SKM-1 (cell line): ENCODE measurements at regions not wholly inside any gene's neighbourhood (a gene's known extent, or its start where the extent isn't known, plus 50 kb on each side); places are given as distances from the start of the nearest gene placed in this dataset.

Experiments
- DNase-seq: peaks from one replicate; lab custom pipeline; 2025; ENCODE audit not compliant: unreplicated experiment; lab: John Stamatoyannopoulos, UW

DNA sequence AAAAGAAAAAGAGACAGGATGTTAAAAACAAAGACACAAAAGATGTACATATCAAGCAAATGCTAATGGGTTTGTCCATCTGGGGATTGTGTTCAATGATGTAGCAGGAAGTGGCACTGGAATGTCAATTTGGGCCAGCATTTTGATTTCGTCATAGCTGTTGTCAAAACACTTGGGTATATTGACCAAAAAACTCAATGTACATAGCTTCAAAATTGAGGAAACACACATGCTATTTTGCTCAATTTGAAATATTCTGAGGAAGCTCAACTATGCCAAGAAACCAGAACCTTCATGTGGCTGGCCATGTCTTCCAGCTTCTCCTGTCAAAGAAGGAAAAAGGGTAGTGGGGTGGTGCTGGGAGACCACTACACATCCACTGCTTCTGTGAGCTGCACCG lies 212.7 kb upstream of the GHITM start:
- DNase-seq: no peak

DNA sequence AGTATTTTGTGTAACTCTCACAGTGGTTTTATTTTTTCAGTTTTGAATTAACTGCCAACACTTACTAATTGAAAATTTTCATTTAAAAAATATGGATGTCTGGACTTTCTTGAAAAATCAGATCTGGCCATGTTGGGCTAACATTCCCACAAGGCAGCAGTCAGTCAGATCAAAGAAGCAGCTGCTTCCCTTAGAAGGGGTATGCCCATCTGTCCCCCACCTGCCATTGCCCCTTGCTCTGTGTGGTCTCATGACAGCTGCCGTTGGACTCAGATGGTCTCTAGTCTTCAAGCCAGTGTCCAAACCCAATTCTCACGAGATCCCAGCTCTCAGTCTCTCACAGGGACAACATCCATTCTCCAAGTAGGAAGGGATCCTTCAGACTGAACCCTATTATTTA lies 212.1 kb upstream of the GHITM start:
- no peak for DNase-seq

DNA sequence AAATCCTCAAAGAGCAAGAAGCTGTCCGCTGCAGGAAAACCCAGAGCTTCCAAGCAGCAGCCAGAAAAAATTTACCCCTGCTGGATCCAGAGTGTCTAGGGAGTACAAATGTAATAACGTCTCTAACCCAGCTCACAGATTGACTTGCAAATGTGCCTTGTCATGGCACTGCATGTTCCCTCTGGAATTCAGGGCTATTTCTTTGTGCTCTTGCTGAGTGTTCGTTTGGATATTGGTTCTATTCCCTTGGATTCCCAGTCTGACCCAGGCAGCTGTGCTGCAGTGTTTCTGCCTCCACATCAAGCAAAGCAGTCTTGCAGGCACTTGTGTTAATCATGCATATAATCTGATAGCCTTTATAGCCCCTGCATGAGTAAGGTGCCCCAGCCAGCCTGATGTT lies 209.9 kb upstream of the GHITM start:
- no peak for DNase-seq

DNA sequence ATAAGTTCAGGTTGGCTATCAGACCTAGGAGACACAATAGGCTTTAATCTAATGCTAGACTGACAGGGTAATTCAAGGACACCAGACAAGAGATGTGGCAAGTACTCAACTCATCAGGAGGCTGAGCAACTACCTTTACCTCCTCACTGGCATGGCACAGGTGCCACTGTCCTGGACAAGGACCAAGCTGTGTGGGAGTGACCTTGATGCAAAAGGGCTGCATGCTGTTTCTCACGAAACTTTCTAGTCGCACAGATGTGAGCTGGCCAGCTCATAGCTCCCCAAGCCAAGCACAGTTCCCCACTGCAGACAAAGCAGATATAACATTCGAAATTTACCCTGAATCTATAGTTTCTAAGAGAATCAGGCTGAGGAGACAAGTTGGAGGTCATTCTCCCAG lies 207.6 kb upstream of the GHITM start:
- DNase-seq: no peak

DNA sequence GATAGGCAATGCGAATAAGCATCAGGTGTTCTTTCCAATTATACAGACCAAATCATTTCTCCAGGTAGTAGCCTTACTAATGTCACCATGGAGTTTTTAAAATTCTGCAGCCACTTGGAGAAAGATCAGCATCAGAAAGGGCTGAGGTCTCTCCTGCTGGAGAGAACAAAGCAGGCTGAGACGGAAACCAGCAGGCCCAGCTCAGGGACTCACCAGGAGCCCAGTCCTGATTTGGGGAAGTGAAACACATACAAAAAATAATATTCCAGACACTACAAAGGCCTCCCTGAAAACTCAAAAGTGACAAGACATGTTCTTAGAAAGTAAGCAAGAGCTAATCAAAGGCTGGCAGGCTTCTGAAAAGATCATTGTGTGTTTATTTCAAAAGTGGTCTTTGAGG lies 207.1 kb upstream of the GHITM start:
- no peak for DNase-seq

DNA sequence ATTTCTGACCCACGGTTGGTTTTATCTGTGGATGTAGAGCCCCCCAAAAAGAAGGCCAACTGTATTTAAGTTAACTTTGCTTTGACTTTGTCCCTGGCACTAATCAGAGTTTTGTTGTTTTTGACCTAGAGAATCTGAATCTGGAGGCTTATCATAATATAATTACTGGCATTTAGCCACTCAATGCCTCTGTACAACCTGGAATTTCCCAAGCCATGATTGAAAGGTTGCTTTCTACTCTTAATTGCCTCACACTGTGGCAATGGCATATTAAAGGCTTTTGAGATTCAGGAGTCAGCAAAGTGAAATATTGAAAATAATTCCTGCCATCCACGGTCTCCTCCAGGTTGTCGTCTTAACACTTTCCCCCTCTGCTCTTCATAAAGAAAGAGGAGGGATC lies 205.2 kb upstream of the GHITM start:
- no peak for DNase-seq

DNA sequence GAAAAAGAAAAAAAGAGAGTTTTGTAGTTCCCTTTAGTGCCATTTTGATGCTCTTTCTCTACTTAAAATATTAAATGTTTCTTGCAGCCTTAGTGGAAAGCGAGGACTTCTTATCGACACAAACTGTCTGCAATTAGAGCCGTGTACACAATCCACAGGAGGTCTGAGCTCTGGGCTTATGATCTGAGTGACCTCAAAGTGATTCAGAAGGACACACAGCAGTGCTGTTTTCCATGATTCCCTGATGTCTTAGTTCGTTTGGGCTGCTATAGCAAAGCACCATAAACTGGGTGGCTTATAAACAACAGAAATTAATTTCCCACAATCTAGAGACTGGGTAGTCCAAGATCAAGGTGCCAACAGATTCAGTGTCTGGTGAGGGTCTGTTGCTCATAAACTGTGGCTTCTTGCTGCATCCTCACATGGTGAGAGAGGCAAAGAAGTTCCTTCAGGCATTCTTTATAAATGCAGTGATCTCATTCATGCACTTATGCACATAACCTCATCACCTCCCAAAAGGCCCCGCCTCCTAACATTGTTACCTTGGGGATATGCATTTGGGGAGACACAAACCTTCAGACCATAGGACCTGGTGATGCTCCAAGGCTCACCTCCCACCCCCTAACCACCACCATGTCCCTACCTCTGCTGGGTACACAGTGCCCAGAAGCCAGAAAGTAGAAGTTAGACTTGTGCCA lies 204.5 kb upstream of the GHITM start:
- DNase-seq: no peak

DNA sequence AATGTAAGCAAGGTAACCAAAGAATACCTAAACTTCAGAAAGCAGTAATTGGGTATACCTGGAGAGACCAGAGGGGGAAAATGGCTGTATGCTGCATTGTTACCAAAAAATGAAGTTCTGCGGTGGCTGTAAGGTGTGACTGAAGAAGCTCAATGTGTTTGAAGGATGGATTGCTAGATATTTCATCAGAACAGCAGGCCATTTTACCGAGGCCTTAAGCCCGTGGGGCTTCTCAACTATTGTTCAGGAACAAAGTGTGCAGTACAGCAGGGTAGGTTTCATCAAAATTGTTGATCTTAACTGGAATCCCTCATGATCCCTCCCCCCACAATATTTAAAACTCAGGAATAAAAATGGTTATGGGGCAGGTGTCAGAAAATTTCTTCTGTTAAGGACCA lies 204.0 kb upstream of the GHITM start:
- no peak for DNase-seq

DNA sequence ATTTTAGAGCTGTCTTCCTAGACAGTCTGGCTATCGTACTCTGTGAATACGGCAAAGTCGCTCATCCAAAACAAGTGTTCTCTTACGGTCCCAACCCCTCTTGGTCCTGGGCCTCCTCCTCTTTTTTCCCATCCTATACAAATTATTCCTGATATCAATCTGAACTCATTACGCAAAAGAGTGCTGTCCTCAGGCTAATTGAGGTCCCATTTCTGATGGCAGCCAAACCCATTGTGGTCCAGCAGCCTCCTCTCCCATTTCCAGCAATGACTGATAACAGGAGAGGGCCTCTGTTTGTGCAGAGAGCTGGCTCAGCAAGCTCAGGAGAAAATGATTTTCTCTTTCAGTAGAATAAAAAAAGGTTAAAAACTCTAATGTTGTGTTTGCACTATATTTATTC lies 203.4 kb upstream of the GHITM start:
- no peak for DNase-seq

DNA sequence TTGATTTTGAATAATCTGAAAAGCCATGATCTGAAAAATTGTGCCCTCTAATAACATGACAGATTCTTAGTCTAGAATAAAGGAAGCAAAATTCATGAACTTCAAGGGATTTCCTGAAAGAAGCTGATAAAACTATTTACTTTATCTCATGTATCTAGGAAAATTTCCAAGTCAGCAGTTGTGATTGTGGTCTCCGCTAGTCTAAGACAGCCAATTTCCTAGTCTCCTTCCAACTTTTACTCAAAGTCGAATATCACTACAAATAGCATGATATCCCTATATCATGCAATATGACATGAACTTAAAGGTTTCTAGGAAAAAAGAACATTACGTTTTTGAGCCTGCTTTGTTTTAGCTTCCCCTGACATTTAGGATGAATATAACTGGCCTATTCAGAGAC lies 202.1 kb upstream of the GHITM start:
- DNase-seq: no peak

DNA sequence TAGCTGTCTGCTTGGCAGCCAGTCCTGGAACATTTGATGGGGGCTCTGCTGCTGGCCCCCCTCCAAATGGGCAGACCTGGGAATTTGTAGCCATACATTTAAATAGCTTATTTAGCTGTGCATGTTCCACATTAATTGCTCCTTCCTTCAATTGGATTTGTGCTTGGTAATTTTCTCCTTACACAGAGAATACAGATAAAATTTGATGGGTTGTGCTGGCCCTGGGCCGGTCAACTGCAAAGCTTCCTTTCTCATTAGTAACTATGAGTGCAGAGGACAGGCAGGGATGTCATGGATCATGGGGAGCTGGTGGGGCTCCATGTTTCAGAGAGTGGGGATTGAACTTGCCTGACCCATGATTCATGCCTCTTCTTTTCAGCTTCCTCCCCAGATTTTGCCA lies 201.5 kb upstream of the GHITM start:
- no peak for DNase-seq

DNA sequence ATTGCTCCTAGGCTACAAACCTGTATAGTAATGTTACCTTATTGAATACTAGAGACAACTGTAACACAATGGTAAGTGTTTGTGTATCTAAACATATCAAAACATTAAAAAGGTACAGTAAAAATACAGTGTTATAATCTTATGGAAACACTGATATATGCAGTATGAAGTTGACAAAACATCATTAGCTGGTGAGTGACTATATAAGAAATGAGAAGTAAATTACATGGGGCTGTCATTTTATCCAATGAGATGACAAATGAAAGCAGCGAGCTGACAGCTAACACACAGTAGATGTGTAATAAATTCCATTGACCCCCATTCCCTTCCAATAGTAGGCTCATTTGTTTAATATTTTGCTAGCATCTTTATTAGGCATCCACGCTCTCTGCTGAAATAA lies 198.1 kb upstream of the GHITM start:
- no peak for DNase-seq

DNA sequence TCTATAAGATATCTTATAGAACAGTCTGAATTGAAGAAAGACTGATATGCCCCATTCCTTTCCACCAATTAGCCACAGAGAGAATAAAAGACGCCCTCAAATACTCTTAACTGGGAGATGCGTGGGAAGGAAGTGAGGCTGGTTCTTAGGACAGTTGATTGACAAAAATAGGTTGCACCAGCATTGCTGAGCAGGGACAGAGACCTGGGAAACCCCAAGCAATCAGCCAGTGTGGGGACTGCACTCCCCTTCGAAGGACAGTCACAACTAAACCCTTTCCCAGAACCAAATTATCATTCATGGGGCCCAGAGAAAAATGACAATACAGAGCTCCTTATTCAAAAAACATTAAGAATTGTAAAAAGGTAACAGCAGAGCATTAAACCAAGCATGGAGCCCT lies 196.9 kb upstream of the GHITM start:
- no peak for DNase-seq

DNA sequence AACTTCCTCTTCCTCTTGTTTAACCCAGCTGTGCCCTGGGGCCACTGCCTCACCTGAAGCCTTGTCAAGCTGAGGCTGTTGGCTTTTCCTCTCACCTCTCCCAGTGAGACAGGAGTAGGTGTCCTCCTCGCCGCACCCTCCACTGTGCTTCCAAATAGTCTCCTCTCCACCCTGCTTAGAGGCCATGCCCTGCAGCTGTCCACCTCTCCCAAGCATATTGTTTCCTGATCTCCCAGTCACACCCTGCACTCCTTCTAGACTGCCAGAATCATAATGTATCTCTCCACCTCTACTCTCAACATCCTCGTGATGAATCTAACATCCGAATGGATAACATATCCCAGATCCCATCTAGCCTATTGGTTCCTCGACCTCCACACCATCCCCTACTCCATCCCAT lies 196.3 kb upstream of the GHITM start:
- no peak for DNase-seq

DNA sequence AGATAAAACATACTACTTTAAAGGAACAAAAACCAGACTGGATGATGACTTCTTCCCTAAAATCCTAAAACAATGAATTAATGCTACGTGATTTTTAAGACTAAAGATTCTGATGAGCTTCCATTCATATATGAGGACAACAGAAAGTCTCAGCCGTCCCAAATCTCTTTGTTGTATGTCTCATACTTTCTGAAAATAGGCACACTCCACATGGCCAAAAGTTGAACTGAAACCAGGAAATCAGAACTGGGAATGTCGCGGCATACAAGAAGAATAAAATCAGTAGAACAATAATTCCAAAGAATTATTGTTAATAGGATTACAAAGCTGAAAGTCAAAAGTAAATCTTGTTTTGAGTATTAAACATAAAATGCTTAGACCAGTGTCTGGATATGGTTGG lies 195.4 kb upstream of the GHITM start:
- no peak for DNase-seq

DNA sequence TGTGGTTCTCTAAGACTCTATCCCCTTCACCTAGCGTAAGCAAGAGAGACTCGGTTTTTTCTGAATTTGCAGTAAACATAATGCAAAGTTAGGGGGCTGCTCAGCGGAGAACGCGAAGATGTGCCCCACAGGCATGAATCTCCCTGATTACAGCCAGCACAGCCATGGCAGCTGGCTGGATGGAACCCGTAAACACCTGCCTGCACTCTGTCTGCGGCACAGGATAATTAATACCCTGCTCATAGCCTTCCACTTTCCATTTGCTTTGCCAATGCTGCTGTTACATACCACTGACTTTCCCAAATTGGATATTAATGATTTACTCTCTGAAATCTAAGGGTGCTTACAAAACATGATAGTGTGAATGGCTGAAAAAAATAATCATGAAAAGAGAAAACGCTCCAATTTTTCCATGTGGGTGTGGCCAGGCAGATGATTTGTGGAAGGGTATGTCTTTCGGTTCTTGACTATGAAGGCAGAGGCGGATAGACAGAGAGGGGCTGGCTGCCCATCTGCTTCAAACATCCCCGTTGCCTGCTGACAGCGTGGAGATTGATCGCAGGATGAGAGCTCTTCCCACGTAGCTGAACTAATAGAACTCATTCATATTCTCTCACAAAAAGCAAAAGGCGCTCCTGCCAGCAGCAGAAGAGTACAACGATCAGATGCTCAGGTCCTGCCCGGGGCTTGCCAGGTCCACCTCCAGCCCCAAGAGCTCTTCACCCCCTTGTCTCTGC lies 193.2 kb upstream of the GHITM start:
- DNase-seq: no peak

DNA sequence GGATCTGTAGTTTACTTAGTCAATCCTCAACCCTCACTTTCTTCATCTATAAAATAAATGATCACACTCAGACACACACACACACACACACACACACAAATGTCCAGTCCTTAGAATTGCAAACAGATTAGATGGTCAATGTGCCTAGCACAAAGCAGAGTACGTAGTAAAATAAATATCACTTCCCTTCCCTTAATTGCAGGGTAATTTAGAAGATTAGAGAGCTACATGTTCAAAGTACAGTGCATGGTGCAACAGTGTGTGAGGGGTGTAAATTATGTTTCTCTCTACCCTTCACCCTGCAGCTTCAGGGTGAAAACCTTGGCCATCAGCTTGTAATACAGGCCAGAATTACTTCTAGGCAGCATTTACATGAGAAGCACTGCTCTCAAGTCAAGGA lies 187.0 kb upstream of the GHITM start:
- DNase-seq: no peak

DNA sequence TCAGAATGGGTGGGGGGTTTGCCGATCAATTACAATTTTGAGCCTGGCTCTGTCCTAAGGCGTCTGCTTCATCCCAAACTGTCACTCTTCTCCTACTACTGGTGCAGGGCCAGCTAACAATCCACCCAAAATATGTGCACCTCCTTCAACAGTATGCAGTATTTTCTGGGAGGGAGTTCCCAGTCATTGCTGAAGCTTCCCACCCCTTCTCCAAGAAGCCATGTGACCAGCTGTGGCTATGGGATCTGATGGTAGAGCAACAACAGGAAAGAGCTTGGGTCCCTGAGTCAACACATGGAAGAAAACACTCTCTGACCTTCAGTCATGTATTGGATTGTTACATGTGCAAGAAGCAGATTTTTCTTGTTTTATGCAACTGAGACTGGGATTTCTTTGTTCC lies 185.7 kb upstream of the GHITM start:
- DNase-seq: no peak

DNA sequence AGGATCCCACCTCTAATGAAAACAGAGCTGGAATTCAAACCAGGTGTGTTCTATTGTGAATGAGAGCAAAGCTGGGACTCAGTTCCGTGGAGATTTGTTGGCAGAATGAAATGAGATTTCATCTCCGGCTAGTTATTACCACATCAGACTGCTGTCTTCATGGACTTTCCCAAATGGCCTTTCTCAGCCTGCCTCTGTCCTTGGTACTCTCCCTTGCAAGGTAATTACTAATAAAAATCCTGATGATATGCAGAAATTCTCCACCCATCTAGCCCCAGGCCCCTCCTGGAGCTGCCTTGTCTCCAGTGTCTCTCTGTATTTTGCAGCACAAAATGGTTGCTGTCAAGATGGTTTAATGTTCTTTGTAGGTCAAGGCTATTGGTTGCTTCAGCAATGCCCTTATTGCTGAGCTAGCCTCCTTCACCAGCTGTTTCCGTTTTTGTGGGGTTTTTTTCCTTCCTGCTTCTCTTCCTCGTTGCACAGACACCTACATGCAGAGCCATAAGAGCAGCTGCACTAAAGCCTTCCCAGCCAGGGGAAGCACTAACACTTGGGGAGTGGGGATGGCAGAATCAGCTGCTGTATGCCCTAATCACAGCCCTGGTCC lies 185.0 kb upstream of the GHITM start:
- DNase-seq: no peak

DNA sequence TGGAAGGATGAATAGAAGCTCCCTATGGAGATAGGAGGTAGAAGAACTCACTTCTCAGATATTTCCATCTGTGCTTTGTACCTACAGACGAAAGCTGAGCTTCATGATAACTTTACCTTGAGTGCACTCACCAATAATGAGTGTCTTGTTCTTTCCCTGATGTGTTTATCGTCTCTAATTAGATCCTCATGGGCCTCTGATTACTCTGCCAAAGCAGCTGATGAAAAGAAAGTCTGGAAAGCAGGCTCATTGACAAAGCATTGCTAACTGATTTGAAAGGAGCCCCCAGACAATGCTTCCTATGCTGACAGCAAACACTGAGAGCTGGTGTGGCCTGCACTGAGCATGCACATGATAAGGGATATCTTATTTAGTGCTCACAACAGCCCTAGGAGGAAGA lies 183.9 kb upstream of the GHITM start:
- DNase-seq: no peak

DNA sequence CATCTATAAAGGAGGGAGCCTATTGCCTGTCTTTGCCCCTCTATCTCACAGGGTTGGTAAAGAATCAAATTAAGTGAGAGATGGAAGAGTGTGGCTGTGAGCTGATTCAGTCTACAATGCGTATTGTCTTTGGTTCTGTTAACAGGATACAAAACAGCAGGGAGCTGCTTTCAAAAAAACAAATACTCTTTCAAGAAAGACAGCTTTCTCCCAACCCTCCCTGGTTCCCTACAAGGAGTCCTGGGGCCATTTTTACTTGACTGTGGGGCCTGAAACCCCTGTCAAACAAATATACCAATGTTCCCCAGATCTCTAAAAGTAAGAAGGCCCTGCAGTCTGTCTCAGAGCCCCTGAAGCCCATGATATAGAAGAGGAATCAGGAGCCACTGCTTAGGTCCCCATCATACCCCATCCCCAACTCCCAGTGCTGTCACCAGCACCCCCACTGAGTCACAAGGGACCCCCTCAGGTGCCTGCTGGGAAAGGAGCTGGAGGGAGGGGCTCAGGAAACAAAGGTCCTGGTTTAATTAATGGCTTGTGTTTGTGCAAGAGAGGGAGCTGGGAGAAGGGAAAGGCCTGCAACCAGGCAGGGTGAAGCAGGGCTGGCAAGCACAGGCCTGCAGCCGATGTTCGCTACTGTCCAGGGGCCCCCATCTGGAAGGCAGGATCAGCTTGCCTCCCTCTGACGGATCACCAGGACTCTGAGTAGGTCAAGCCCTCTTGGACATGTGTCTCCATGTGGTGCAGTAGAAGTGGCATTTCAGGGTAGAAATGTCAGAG lies 182.0 kb upstream of the GHITM start:
- no peak for DNase-seq

DNA sequence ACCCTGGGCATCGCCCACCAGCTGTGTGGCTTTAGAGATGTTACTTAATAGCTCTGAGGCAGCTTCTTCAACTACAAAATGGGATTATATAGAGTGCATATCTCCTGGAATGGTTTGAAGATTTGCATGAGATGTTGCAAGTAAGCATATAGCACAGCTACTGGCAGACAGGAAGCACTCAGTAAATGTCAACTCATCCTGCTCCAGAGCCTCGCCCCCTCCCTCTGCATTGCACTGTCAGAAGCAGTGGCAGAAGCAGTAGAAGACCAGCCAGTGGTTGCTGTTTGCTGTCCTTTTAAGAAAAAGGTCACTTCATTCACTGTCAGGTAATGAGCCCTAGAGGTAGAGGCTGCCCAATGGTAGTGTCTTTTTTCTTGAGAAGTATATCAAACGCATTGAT lies 180.0 kb upstream of the GHITM start:
- DNase-seq: no peak
